Stimulated activated CD4-positive, alpha-beta T cell treated with anti-CD3 and anti-CD28 coated beads, Interleukin-15, amount 100 ng/mL, for 24 hours (primary cell): ENCODE measurements at regions not wholly inside any gene's neighbourhood (a gene's known extent, or its start where the extent isn't known, plus 50 kb on each side); places are given as distances from the start of the nearest gene placed in this dataset.

Source experiments
- DNase-seq: peaks from one replicate; pipeline ENCODE4 v3.0.0-alpha.2; 2020

DNA sequence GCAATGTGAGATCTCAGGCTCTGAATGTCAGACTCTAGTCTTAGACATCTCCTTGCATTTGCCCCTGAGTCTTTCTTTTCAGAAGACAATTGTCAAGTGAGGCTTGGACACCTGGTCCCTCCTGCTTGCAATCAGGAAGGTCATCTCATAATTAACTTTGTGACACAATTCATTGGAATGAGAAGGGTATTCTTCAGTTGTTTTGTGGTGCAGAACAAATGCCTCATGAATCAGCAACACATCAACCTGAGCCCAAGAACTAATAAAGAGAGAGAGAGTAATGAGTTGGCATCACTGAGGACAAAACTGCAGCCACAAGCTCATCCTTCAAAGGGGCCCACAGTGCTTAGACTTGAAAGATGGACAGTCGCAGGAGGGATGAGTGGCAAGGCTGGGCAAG is 375.8 kb downstream of the INSC start:
- no peak for DNase-seq

GRCh38 chr11:15493066-15493465 is 378.3 kb downstream of the INSC start:
- no peak for DNase-seq

- no peak for DNase-seq
These were observed 379.3 kb downstream of the INSC start for GRCh38 chr11:15493921-15494620.

GRCh38 chr11:15494740-15495139 is 380.0 kb downstream of the INSC start:
- DNase-seq = no peak

- no peak for DNase-seq
These were observed 380.7 kb downstream of the INSC start for GRCh38 chr11:15495462-15495861.

GRCh38 chr11:15497366-15497765 is 382.6 kb downstream of the INSC start:
- DNase-seq = no peak

DNA sequence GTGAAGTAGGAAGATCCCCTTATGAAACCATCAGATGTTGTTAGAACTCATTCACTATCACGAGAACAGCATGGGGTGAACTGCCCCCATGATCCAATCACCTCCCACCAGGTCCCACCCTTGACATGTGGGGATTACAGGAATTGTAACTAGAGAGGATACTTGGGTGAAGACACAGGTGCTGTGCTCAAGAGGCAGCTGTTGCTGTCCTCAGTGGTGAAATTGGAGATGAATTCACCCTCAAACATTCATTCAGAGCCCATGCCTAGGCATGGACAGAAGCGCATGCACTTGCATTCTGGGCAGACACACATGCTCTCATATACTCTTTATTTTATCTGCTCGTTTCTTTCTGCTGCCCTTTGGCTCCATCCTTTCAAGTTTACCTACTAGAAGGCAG is 385.0 kb downstream of the INSC start:
- no peak for DNase-seq

DNA sequence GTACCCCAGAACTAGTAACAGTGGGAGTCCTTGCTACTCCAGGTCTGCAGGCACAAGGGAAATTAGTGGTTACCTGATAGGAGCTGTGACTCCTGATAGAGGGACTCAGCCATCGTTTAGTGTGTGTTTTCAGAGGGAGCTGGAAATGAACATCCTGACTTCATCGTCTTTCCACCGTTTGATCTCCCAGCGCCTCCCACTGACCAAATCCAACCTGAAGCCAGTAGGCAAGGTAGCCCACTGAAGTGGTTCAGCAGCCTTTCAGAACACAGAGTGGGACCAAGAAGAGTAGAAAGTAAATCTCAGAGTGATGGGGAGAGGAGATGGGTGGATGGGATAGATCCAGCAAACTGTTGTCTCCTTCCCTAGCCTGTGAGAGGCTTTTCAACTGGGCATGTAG is 385.9 kb downstream of the INSC start:
- DNase-seq = no peak

- no peak for DNase-seq
These were observed 386.8 kb downstream of the INSC start for GRCh38 chr11:15501566-15501965.

DNA sequence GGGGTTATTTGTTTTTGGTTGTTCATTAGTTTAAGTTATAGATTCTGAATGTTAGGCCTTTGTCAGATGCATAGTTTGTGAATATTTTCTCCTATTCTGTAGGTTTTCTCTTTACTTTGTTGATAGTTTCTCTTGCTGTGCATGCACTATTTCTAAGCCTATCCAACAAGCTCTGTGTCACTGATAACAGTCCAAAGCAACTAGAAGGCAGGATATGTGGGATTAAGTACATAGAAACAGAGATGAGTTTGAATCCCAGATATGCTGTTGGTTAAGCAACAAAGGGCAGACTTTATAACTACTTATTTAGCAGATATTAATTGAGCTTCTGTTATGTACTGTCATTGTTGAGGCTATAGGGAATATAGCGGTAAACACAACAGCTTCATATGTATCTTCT is 390.4 kb downstream of the INSC start:
- no peak for DNase-seq

DNA sequence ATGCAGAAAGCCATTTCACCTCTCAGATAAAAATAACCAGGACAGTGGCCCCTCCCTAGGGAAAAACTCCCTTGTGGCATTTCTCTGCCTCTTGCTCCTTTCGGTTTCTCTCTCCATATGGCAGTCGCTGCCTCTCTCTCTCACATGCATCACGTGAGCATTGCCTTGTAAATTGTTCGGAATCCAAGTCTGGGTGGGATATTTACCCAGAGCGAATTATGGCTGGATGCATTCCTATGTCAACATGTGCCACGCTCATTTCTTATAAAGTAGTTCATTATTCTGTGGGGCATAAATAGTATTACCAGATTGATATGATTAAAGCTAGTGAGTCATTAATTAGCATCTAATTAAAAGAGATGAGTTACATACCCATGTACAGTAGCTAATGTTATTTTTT is 392.9 kb downstream of the INSC start:
- no peak for DNase-seq

DNA sequence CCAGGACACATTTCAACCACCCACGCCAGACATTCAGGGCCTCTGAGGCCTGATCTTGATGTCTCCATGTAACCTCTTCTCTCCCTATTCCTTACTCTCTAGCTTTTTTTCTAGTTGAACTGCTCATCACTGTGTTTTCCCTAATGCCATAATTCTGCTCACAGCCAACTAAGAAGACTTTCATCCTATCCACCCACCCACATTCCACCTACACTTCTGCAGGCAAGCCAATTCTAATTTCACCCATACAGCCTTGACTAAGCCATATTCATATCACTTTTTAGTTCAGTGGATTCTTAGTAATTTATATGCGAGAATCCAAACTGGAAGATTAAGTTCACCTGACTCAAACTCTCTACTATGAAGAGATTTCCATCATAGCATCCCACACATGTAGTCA is 394.4 kb downstream of the INSC start:
- DNase-seq = no peak

- no peak for DNase-seq
These were observed 404.5 kb downstream of the INSC start for GRCh38 chr11:15519124-15519791.

- no peak for DNase-seq
These were observed 405.2 kb downstream of the INSC start for GRCh38 chr11:15519911-15520310.

GRCh38 chr11:15523543-15523942 is 408.8 kb downstream of the INSC start:
- DNase-seq = no peak

DNA sequence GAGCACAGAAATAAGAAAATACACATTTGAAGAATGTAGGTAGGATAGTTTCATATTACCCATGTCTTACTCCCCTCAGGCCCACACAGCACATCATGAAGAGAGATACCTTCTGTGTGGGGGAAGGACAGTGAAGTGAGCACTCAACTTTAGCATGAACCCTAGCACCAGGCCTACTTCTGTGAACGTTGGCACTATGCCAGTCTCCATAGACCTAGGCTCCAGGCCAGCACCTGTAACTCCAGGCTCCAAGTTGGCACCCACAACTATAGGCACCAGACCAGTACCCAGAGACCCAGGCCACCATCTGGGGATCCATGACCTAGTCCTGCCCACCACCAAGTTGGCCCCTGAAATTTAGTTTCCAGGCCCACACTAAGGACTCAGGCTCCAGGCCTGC is 410.9 kb downstream of the INSC start:
- DNase-seq = no peak

- DNase-seq = no peak
These were observed 411.3 kb downstream of the INSC start for GRCh38 chr11:15526032-15526431.

GRCh38 chr11:15526859-15527450 is 412.2 kb downstream of the INSC start:
- no peak for DNase-seq

- no peak for DNase-seq
These were observed 417.7 kb downstream of the INSC start for GRCh38 chr11:15532432-15532831.

DNA sequence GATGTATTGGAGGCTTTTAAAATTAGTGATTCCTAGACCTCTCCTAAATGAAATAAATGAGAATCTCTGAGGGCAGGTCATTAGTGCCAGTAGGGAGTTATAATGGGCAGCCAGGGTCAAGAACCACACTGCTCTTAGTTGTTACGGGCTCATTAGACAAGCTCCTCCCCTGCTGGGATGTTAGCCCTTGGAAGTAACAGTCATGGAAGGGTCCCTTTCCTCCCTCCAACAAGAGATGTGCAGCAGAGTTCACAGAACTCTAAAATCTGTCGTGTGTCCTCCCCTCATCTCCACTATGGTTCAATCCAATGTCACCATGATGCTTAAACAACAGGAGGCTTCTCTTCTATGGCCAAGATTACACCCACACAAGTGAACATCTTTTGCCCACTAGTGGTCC is 419.5 kb downstream of the INSC start:
- DNase-seq = no peak

GRCh38 chr11:15535414-15535813 is 420.7 kb downstream of the INSC start:
- no peak for DNase-seq

DNA sequence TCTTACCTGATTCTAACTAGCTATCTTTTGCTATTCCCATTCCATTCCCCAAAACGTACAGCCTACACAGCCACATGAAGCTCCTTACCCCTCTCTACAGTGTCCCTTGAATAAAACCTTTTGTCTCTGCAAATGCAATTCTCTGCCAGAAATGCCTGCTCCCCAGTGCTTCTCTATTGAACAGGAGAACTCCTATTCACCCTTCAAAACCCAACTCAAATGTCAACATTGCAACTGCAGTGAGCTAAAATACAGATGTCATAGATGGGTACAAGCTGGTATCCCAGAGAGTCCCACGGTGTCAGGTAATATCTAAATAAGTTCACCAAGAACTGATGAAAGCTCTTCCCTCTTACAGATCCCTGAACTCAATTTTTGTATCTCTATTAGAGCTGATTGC is 421.7 kb downstream of the INSC start:
- no peak for DNase-seq

GRCh38 chr11:15539645-15540044 is 424.9 kb downstream of the INSC start:
- no peak for DNase-seq

DNA sequence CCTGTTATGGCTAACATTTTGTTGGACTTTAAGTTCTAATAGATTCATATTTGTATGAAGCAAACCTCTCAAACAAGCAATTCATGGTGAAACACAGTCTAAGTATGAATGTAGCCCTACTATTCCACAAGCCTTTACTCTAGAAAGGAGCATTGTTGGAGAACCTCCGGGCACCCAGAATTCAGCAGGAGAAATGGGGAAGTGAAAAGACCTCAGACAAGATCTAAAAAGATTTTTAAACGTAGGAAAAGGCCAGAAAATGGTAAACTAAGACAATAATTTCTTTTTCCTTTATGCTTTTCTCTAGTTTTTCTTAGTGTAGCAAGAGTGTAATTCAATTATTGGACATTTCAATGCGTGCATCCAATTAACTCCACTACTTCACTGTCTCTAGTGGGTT is 426.4 kb downstream of the INSC start:
- DNase-seq = no peak

DNA sequence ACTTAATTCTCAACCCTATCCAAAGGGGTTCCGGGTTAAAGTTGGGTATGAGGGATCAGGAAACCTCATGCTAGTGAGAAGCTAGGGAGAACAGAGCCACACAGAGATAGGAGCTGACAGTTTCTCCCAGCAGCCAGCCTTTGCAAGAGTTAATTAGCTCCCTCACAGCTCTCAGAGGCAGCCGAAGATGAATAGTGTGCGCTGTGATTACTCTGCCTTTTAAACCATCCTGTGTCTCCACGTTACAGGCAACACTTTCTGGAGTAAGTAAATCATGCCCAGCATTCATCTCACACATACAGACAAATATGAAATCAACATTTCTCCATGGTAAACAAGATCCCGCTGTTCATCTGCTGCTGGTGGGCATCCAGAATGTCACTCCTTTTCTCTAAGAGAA is 429.6 kb downstream of the INSC start:
- DNase-seq = no peak
